Thoracic aorta (tissue), 2 donors: ENCODE measurements at regions not wholly inside any gene's neighbourhood (a gene's known extent, or its start where the extent isn't known, plus 50 kb on each side); places are given as distances from the start of the nearest gene placed in this dataset.

Source experiments
- ATAC-seq: fragments of 150-250 bp; one replicate; pipeline ENCODE4 v1.8.0; 2017; ENCODE audit warnings: low read depth; ENCODE audit not compliant: insufficient number of reproducible peaks, low FRiP score
- DNase-seq: peaks from one replicate; pipeline ENCODE4 v3.0.0-alpha.2; 2020; ENCODE audit warnings: low spot score
- H3K27ac ChIP-seq, 2 donors: fragments of 200-600 bp; sonication (generic); 1 replicate in 1 of 2; 2 replicates in 1 of 2; pipeline ENCODE4 v1.5.1; 2016; ENCODE audit warnings: mild to moderate bottlenecking in 2 of 2, moderate library complexity in 2 of 2
- H3K27me3 ChIP-seq: fragments of 200-600 bp; sonication (generic); replicated peaks from 2 replicates; pipeline ENCODE4 v1.6.0; 2016; ENCODE audit warnings: mild to moderate bottlenecking; ENCODE audit not compliant: insufficient read depth
- H3K36me3 ChIP-seq: fragments of 200-600 bp; sonication (generic); one replicate; pipeline ENCODE4 v1.5.1; 2016
- H3K4me1 ChIP-seq, 2 donors: fragments of 200-600 bp; sonication (generic); 1 replicate in 1 of 2; 2 replicates in 1 of 2; pipeline versions ENCODE4 v1.5.1 to v1.6.0; 2016; ENCODE audit warnings: low read depth in 2 of 2, mild to moderate bottlenecking in 1 of 2; ENCODE audit not compliant: control insufficient read depth in 1 of 2
- H3K4me3 ChIP-seq: fragments of 200-600 bp; sonication (generic); 2 replicates; pipeline ENCODE4 v1.5.1; 2016; ENCODE audit warnings: mild to moderate bottlenecking
- H3K9me3 ChIP-seq: fragments of 200-600 bp; sonication (generic); 2 replicates; pipeline ENCODE4 v1.5.1; 2016
- TF ChIP-seq, protein P1 (sequence below): fragments of 200-600 bp; sonication (generic); IDR thresholded peaks from one replicate; pipeline ENCODE4 v1.5.1; 2019; ENCODE audit warnings: antibody characterized with exemption

DNA sequence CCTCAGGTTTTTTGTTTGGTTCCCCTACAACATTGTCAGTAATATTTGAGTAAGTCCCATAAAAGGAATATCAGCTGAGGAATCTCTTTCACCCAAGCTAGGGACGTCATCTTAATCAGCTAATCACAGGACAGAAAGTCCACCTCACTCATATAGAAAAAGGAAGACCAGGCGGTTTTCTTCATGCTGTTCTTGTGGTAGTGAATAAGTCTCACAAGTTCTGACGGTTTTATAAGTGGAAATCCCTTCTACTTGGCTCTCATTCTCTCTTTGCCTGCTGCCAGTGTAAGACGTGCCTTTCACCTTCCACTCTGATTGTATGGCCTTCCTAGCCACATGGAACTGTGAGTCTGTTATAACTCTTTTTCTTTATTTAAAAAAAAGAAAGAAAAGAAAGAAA, 308.1 kb upstream of the PFKP start:
- TF ChIP-seq, protein P1, sequence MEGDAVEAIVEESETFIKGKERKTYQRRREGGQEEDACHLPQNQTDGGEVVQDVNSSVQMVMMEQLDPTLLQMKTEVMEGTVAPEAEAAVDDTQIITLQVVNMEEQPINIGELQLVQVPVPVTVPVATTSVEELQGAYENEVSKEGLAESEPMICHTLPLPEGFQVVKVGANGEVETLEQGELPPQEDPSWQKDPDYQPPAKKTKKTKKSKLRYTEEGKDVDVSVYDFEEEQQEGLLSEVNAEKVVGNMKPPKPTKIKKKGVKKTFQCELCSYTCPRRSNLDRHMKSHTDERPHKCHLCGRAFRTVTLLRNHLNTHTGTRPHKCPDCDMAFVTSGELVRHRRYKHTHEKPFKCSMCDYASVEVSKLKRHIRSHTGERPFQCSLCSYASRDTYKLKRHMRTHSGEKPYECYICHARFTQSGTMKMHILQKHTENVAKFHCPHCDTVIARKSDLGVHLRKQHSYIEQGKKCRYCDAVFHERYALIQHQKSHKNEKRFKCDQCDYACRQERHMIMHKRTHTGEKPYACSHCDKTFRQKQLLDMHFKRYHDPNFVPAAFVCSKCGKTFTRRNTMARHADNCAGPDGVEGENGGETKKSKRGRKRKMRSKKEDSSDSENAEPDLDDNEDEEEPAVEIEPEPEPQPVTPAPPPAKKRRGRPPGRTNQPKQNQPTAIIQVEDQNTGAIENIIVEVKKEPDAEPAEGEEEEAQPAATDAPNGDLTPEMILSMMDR = no peak
- H3K36me3 ChIP-seq = no peaks in the 10 kb centered on the region
- no peaks in the 10 kb centered on the region for H3K9me3 ChIP-seq
- no peak for DNase-seq
- no peaks in the 10 kb centered on the region for H3K27me3 ChIP-seq
- H3K4me1 ChIP-seq = no peaks in the 10 kb centered on the region
- no peak overlapping the region for H3K27ac ChIP-seq
- no peak for ATAC-seq
- no peak overlapping the region for H3K4me3 ChIP-seq

DNA sequence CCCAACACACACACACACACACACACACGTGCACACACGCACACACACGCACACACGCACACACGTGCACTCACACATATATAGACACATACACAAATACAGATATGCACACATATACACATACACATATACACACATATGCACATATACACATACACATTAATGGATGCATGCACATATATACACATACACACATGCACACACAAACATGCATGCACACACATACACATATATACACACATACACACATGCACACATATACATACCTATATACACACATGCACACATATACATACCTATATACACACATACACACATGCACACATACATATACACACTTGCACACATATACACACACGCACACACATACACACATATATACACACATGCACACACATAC, 312.4 kb upstream of the PFKP start:
- no peaks in the 10 kb centered on the region for H3K4me1 ChIP-seq
- H3K36me3 ChIP-seq = no peaks in the 10 kb centered on the region
- ATAC-seq = no peak
- DNase-seq = no peak
- H3K4me3 ChIP-seq = no peak overlapping the region
- no peaks in the 10 kb centered on the region for H3K27me3 ChIP-seq
- TF ChIP-seq, protein P1 = no peak
- H3K9me3 ChIP-seq = no peaks in the 10 kb centered on the region
- H3K27ac ChIP-seq = no peak overlapping the region

DNA sequence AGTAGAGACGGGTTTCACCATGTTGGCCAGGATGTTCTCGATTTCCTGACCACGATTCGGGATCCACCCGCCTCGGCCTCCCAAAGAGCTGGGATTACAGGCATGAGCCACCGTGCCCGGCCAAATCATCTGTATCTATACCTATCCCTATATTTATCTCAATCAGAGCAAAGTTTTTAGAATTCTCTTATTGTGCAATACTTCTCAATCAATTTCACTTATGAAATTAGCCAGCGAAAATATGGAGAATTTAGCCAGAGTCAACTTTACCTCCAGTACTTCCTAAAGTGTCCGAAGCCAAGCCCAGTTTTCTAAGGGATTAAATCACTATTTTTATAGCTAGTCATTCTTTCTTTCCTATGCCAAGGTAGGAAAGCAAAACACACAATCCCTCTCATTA, 319.1 kb upstream of the PFKP start:
- H3K4me1 ChIP-seq = no peaks in the 10 kb centered on the region
- no peaks in the 10 kb centered on the region for H3K9me3 ChIP-seq
- no peak for DNase-seq
- TF ChIP-seq, protein P1 = no peak
- H3K27me3 ChIP-seq = no peaks in the 10 kb centered on the region
- no peak overlapping the region for H3K27ac ChIP-seq
- H3K36me3 ChIP-seq = no peaks in the 10 kb centered on the region
- no peak overlapping the region for H3K4me3 ChIP-seq
- no peak for ATAC-seq

DNA sequence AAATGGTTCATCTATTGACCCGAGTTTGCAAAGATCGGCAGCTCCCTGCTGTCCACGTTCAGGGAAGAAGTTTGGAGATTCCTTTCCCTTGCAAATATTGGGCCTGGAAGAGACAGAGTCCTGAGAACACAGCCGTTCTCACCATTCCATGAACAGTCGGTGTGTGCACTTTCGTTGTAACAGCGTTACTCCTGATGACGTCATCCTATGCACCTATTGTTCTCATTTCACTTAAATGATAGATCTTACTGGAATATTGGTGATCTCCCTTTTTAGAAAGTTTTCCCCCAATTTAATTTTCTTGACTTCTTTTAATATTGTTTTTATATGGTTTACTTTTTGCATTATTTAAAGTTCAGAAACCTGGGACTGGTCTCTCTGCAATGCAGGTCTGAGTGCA, 320.7 kb upstream of the PFKP start:
- Histone ChIP-seq H3K36me3 (no peaks in the 10 kb centered on the region), H3K9me3 (no peaks in the 10 kb centered on the region), H3K27ac (no peak overlapping the region), H3K27me3 (no peaks in the 10 kb centered on the region), H3K4me3 (no peak overlapping the region), H3K4me1 (no peaks in the 10 kb centered on the region)
- DNase-seq (no peak), ATAC-seq (no peak)
- TF ChIP-seq, protein P1 = no peak

DNA sequence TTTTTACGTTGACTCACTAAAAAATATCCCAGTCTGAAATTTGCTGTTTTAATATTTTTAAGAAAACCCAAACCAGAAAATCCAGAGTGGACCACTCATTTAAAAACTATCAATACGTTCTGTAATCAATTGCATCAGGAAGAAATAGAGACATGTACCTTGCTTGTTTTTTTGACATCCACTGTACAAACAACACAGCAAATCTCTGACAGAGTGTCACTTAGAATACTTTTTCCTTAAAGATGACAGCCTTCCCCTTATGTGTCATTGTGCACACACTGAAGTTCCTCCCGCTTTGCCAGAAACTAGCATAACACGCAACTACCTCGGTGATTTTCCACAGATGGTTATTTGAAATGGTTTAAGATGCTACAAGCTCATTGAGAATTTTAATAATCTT, 321.7 kb upstream of the PFKP start:
- Histone ChIP-seq H3K27me3 (no peaks in the 10 kb centered on the region), H3K4me1 (no peaks in the 10 kb centered on the region), H3K9me3 (no peaks in the 10 kb centered on the region), H3K27ac (no peak overlapping the region), H3K36me3 (no peaks in the 10 kb centered on the region), H3K4me3 (no peak overlapping the region)
- TF ChIP-seq, protein P1 = no peak
- no peak for ATAC-seq
- no peak for DNase-seq
